HepG2 (cell line): ENCODE measurements at regions not wholly inside any gene's neighbourhood (a gene's known extent, or its start where the extent isn't known, plus 50 kb on each side); places are given as distances from the start of the nearest gene placed in this dataset.

ENCODE experiments used
- ATAC-seq: fragments of 200-7000 bp; cut with Tn5 transposase; 3 replicates; pipeline ENCODE4 v1.9.1; 2020; ENCODE audit warnings: mild to moderate bottlenecking, moderate library complexity
- BruUV-seq: library from RNA; stranded (reverse); fragments of 400-500 nt; replicated peaks from 2 replicates; lab custom pipeline; 2021; lab: Mats Ljungman, UMichigan
- CTCF ChIA-PET: fragments of 300-600 bp; formaldehyde crosslinking; extraction: SDS; loops from one replicate; lab custom pipeline; 2021; ENCODE audit warnings: low total read pairs, inconsistent platforms, low intra/inter-chr PET ratio; lab: Yijun Ruan, JAX
- POLR2A ChIA-PET: fragments of 350-600 bp; sonication (Branson Sonifier 250); formaldehyde crosslinking; loops from one replicate; lab custom pipeline; 2020; ENCODE audit warnings: antibody characterized with exemption, inconsistent platforms; lab: Yijun Ruan, JAX
- DNase-seq: peaks from one replicate; pipeline ENCODE4 v3.0.0-alpha.2; 2015; ENCODE audit warnings: low spot score
- FAIRE-seq: peaks from 3 replicates; lab custom pipeline; 2011; peaks lifted over from hg19 to GRCh38; lab: Jason Lieb, UNC
- H2AFZ ChIP-seq: one replicate; pipeline ENCODE4 v1.6.1; 2011; ENCODE audit warnings: low read length, inconsistent platforms
- H3K27ac ChIP-seq: fragments of 300-600 bp; 3 replicates; pipeline ENCODE4 v1.8.0; 2011; ENCODE audit warnings: mixed run types, mild to moderate bottlenecking, mixed read lengths, low read length, inconsistent platforms; ENCODE audit not compliant: insufficient read depth; ENCODE audit errors: extremely low read length
- H3K27me3 ChIP-seq, 2 experiments: fragments of 200-600 bp in 1 of 2; 2 replicates in 1 of 2; 3 replicates in 1 of 2; pipeline versions ENCODE4 v1.6.0 to v1.8.0; 2011; ENCODE audit warnings: low read length in 2 of 2, mild to moderate bottlenecking in 2 of 2, moderate library complexity in 2 of 2, inconsistent platforms in 1 of 2; ENCODE audit not compliant: insufficient read depth in 2 of 2, control insufficient read depth in 1 of 2
- H3K36me3 ChIP-seq, 2 experiments: fragments of 200-600 bp in 1 of 2; replicated peaks in 1 of 2; 2 replicates in 1 of 2; 3 replicates in 1 of 2; pipeline versions ENCODE4 v1.5.1 to v1.8.0; 2011; ENCODE audit warnings: low read length in 2 of 2, inconsistent platforms in 1 of 2; ENCODE audit not compliant: insufficient read depth in 2 of 2, control insufficient read depth in 1 of 2
- H3K4me1 ChIP-seq: 2 replicates; pipeline ENCODE4 v1.5.1; 2012; ENCODE audit warnings: low read length, inconsistent platforms; ENCODE audit not compliant: insufficient read depth
- H3K4me2 ChIP-seq: 2 replicates; pipeline ENCODE4 v1.6.0; 2011; ENCODE audit warnings: low read depth, low read length, inconsistent platforms
- H3K4me3 ChIP-seq, 3 experiments: fragments of 200-600 bp in 1 of 3; sonication (generic), shearing (Covaris generic) in 1 of 3; replicated peaks in 1 of 3; 2 replicates each; pipeline ENCODE4 v1.5.1; 2011 to 2016; ENCODE audit warnings: low read length in 3 of 3, inconsistent platforms in 2 of 3, low read depth in 2 of 3, mild to moderate bottlenecking in 2 of 3, control low read depth in 1 of 3, mixed read lengths in 1 of 3; ENCODE audit not compliant: insufficient read depth in 1 of 3
- H3K79me2 ChIP-seq: one replicate; pipeline ENCODE4 v1.6.1; 2011; ENCODE audit warnings: low read length, inconsistent platforms; ENCODE audit not compliant: insufficient read depth
- H3K9ac ChIP-seq: 2 replicates; pipeline ENCODE4 v1.6.0; 2011; ENCODE audit warnings: mild to moderate bottlenecking, low read depth, low read length, inconsistent platforms; ENCODE audit not compliant: insufficient read depth
- H3K9me3 ChIP-seq: 2 replicates; pipeline ENCODE4 v1.5.1; 2012; ENCODE audit warnings: mild to moderate bottlenecking, low read length
- H4K20me1 ChIP-seq: 2 replicates; pipeline ENCODE4 v1.6.0; 2011; ENCODE audit warnings: inconsistent platforms, mild to moderate bottlenecking, low read length, moderate library complexity; ENCODE audit not compliant: insufficient read depth
- EHMT2 ChIP-seq: fragments of 200-600 bp; sonication (generic); IDR thresholded peaks from 2 replicates; pipeline ENCODE4 v1.7.0; 2017; ENCODE audit warnings: antibody characterized with exemption, low read depth, low read length, borderline replicate concordance
- NR2F1 ChIP-seq, 2 experiments: fragments of 450-650 bp in 1 of 2; formaldehyde crosslinking in 1 of 2; IDR thresholded peaks; 2 replicates each; pipeline versions ENCODE4 v1.5.0 to v1.6.1; 2016 to 2020; ENCODE audit warnings: mild to moderate bottlenecking in 1 of 2, missing compliant biosample characterization in 1 of 2, missing genetic modification reagents in 1 of 2, moderate library complexity in 1 of 2
- RFXANK ChIP-seq: IDR thresholded peaks from 2 replicates; pipeline ENCODE4 v1.6.1; 2016
- ZKSCAN5 ChIP-seq: sonication (generic); formaldehyde crosslinking; IDR thresholded peaks from 2 replicates; pipeline ENCODE4 v1.5.1; 2020; ENCODE audit warnings: mild to moderate bottlenecking, missing genetic modification reagents
- ZNF121 ChIP-seq: sonication (generic); formaldehyde crosslinking; IDR thresholded peaks from 2 replicates; pipeline ENCODE4 v1.5.0; 2020; ENCODE audit warnings: mild to moderate bottlenecking, missing genetic modification reagents
- ZNF264 ChIP-seq: sonication (generic); formaldehyde crosslinking; IDR thresholded peaks from 2 replicates; pipeline ENCODE4 v1.4.0; 2020; ENCODE audit warnings: missing genetic modification reagents
- ZNF318 ChIP-seq: sonication (generic); formaldehyde crosslinking; IDR thresholded peaks from 2 replicates; pipeline ENCODE4 v1.4.0; 2020; ENCODE audit warnings: mild to moderate bottlenecking, missing genetic modification reagents
- WGBS: methylation state at CpG from one replicate; pipeline ENCODE4 v1.1.6; 2017; ENCODE audit warnings: low lambda C conversion rate; 5-methylcytosine and 5-hydroxymethylcytosine counted together
- in situ Hi-C: cut with HindIII; loops from 2 replicates; pipeline ENCODE4 v1.10.0; 2017; ENCODE audit warnings: low pct_unique_long_range_greater_than_20kb; ENCODE audit not compliant: extremely low pct_ligation_motif_present
- intact Hi-C: fragments of 100-400 bp; cut with micrococcal nuclease; formaldehyde crosslinking; loops from one replicate; pipeline ENCODE4 v1.10.0; 2022; ENCODE audit not compliant: unreplicated experiment
- TF ChIP-seq, protein P1 (sequence below): sonication (generic); formaldehyde crosslinking; IDR thresholded peaks from 2 replicates; pipeline ENCODE4 v1.4.0; 2020; ENCODE audit warnings: missing genetic modification reagents
- TF ChIP-seq, protein P2 (sequence below): sonication (generic); formaldehyde crosslinking; IDR thresholded peaks from 2 replicates; pipeline ENCODE4 v1.5.0; 2020; ENCODE audit warnings: missing genetic modification reagents

- TF ChIP-seq ZNF318 (CRISPR knock-in tag), result no peak
- TF ChIP-seq, all 625 proteins: peak for 0
These were observed 457.4 kb downstream of the IGSF11 start (continued) for GRCh38 chr3:118577055-118577777.

- DNase-seq (no peak), FAIRE-seq (no peak), ATAC-seq (no peak)
- no peaks in the 10 kb centered on the region for H3K79me2 ChIP-seq
- no peak overlapping the region for H2AFZ ChIP-seq
- intact Hi-C loops (no loop called here), in situ Hi-C loops (no loop called here)
- no peak overlapping the region for H3K4me3 ChIP-seq
- CTCF ChIA-PET, result no interaction called here
- POLR2A ChIA-PET, result no interaction called here
- no peak overlapping the region for H3K4me2 ChIP-seq
- no peak overlapping the region for H3K27ac ChIP-seq
- H3K9ac ChIP-seq, result no peak overlapping the region
- no peaks in the 10 kb centered on the region for H3K36me3 ChIP-seq
- H3K4me1 ChIP-seq, result no peaks in the 10 kb centered on the region
- no TSS peak for BruUV-seq
- 16% methylated on average over 3 of the region's 6 CpGs for WGBS
- H3K27me3 ChIP-seq, result no peaks in the 10 kb centered on the region; a peak in 1 of 5 replicates
- no peaks in the 10 kb centered on the region for H4K20me1 ChIP-seq
- no peaks in the 10 kb centered on the region for H3K9me3 ChIP-seq
- TF ChIP-seq ZNF121 (CRISPR knock-in tag) (no peak), ZKSCAN5 (CRISPR knock-in tag) (no peak), RFXANK (no peak), NR2F1 (CRISPR knock-in tag; IDR thresholded peaks at IDR 0.05) (no peak), EHMT2 (no peak), ZNF264 (CRISPR knock-in tag) (no peak)
- TF ChIP-seq, protein P1, sequence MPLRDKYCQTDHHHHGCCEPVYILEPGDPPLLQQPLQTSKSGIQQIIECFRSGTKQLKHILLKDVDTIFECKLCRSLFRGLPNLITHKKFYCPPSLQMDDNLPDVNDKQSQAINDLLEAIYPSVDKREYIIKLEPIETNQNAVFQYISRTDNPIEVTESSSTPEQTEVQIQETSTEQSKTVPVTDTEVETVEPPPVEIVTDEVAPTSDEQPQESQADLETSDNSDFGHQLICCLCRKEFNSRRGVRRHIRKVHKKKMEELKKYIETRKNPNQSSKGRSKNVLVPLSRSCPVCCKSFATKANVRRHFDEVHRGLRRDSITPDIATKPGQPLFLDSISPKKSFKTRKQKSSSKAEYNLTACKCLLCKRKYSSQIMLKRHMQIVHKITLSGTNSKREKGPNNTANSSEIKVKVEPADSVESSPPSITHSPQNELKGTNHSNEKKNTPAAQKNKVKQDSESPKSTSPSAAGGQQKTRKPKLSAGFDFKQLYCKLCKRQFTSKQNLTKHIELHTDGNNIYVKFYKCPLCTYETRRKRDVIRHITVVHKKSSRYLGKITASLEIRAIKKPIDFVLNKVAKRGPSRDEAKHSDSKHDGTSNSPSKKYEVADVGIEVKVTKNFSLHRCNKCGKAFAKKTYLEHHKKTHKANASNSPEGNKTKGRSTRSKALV, result no peak
- TF ChIP-seq, protein P2, sequence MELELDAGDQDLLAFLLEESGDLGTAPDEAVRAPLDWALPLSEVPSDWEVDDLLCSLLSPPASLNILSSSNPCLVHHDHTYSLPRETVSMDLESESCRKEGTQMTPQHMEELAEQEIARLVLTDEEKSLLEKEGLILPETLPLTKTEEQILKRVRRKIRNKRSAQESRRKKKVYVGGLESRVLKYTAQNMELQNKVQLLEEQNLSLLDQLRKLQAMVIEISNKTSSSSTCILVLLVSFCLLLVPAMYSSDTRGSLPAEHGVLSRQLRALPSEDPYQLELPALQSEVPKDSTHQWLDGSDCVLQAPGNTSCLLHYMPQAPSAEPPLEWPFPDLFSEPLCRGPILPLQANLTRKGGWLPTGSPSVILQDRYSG (CRISPR knock-in tag), result no peak
These were observed 456.1 kb downstream of the IGSF11 start for GRCh38 chr3:118578559-118578958.
